Adrenal gland (tissue), 9 donors: ENCODE measurements at regions not wholly inside any gene's neighbourhood (a gene's known extent, or its start where the extent isn't known, plus 50 kb on each side); places are given as distances from the start of the nearest gene placed in this dataset.

Source experiments
- DNase-seq, 7 donors: peaks; one replicate each; pipeline ENCODE4 v3.0.0-alpha.2; 2019 to 2020
- H3K27ac ChIP-seq, 5 donors: fragments of 200-600 bp; sonication (generic) in 4 of 5; 1 replicate in 3 of 5; 2 replicates in 2 of 5; pipeline versions ENCODE4 v1.5.1 to v1.8.0; 2016 to 2020; ENCODE audit warnings: mild to moderate bottlenecking in 1 of 5
- H3K27me3 ChIP-seq: fragments of 200-600 bp; 2 replicates; pipeline ENCODE4 v1.8.0; 2021
- H3K36me3 ChIP-seq, 2 donors: fragments of 200-600 bp; replicated peaks in 1 of 2; 1 replicate in 1 of 2; 2 replicates in 1 of 2; pipeline versions ENCODE4 v1.5.1 to v1.8.0; 2018 to 2022
- H3K4me1 ChIP-seq, 2 donors: fragments of 200-600 bp; replicated peaks in 1 of 2; 1 replicate in 1 of 2; 2 replicates in 1 of 2; pipeline versions ENCODE4 v1.5.1 to v1.8.0; 2018 to 2021
- H3K4me3 ChIP-seq, 4 donors: fragments of 200-600 bp; sonication (generic) in 3 of 4; one replicate each; pipeline ENCODE4 v1.5.1; 2016 to 2018
- H3K9me3 ChIP-seq, 3 donors: fragments of 200-600 bp; sonication (generic) in 1 of 3; replicated peaks in 1 of 3; 1 replicate in 2 of 3; 2 replicates in 1 of 3; pipeline versions ENCODE4 v1.5.1 to v1.8.0; 2016 to 2021
- POLR2A ChIP-seq, 2 donors: fragments of 450-650 bp; IDR thresholded peaks; one replicate each; pipeline ENCODE4 v1.6.1; 2017; ENCODE audit warnings: antibody characterized with exemption in 2 of 2, mild to moderate bottlenecking in 2 of 2, moderate library complexity in 1 of 2
- WGBS, 4 donors: extraction: QIAGEN DNeasy Blood & Tissue Kit in 2 of 4; methylation state at CpG; one replicate each; pipeline versions ENCODE4 v1.1.5 to v1.1.7; 2013 to 2017; 5-methylcytosine and 5-hydroxymethylcytosine counted together
- intact Hi-C, 2 donors: fragments of 100-400 bp; cut with DNase I; formaldehyde crosslinking; loops; one replicate each; pipeline versions ENCODE4 v1.14.1 to v1.15.0; 2022 to 2023
- TF ChIP-seq, protein P1 (sequence below), 6 experiments: fragments of 450-650 bp in 4 of 6; fragments of 200-600 bp in 2 of 6; sonication (generic) in 1 of 6; IDR thresholded peaks; 1 replicate in 5 of 6; 2 replicates in 1 of 6; pipeline versions ENCODE4 v1.5.1 to v1.8.0; 2016 to 2021; ENCODE audit warnings: antibody characterized with exemption in 6 of 6, mild to moderate bottlenecking in 2 of 6, moderate library complexity in 1 of 6
- donor health status: healthy with polysubstance abuse.
- donor health status: Bipolar disorder and iron deficiency.
- donor health status: DM: yes; HTN: yes; CAD: no.
- donor health status: DM: no; HTN: no; CAD: no.
- donor health status: DM: no; HTN: no; CAD: no.

DNA sequence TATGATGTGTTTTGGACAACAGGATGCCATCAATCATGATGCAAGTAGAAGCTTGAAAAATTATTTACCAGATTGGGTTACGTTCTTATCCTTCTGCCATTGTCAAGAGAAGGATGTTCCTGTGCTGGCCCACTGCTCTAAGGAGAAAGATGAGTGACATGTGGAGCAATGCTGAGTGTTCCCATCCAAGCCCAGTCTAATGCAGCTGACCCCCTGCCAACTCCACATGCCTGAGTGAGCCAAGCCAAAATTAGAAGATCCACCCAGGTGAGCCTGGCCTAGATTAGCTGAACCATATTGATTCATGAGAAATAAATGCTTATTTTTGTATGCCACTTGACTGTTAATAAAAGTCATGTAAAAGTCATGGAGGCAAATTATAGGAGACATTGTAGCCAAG lies 446.5 kb downstream of the CNTN3 start:
- TF ChIP-seq, protein P1, sequence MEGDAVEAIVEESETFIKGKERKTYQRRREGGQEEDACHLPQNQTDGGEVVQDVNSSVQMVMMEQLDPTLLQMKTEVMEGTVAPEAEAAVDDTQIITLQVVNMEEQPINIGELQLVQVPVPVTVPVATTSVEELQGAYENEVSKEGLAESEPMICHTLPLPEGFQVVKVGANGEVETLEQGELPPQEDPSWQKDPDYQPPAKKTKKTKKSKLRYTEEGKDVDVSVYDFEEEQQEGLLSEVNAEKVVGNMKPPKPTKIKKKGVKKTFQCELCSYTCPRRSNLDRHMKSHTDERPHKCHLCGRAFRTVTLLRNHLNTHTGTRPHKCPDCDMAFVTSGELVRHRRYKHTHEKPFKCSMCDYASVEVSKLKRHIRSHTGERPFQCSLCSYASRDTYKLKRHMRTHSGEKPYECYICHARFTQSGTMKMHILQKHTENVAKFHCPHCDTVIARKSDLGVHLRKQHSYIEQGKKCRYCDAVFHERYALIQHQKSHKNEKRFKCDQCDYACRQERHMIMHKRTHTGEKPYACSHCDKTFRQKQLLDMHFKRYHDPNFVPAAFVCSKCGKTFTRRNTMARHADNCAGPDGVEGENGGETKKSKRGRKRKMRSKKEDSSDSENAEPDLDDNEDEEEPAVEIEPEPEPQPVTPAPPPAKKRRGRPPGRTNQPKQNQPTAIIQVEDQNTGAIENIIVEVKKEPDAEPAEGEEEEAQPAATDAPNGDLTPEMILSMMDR (IDR thresholded peaks at IDR 0.05), result no peak
- TF ChIP-seq POLR2A (IDR thresholded peaks at IDR 0.05), result no peak
- WGBS, 4 donors, result 50 to 71% (median 60%) methylated on average over 1 of the region's 1 CpG
- DNase-seq, result no peak
- H3K4me1 ChIP-seq, result no peaks in the 10 kb centered on the region
- no peak overlapping the region for H3K4me3 ChIP-seq
- intact Hi-C loops, result no loop called here
- no peaks in the 10 kb centered on the region for H3K27me3 ChIP-seq
- H3K36me3 ChIP-seq, result no peaks in the 10 kb centered on the region
- no peaks in the 10 kb centered on the region for H3K9me3 ChIP-seq
- H3K27ac ChIP-seq, result no peak overlapping the region

DNA sequence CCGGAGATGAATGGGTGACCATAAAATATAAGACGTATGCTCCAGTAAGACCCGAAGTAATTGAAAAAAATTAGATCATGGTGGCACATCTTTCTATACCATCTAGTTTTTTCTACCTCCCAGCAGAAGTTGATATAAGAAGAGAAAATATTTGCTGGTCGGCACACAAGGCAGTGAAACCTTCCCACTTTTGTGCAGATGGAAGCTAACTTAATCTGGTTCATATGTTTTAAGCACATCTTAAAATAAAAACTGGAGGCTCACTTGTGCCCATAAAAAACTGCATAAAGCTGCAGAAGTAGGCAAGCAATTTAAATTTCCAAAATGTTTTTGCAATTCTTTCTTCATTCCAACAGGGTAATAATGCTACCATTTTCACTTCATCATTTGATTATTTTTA lies 449.2 kb downstream of the CNTN3 start:
- TF ChIP-seq POLR2A (IDR thresholded peaks at IDR 0.05), result no peak
- TF ChIP-seq, protein P1 (IDR thresholded peaks at IDR 0.05), result no peak
- Histone ChIP-seq H3K27ac (no peak overlapping the region), H3K9me3 (no peaks in the 10 kb centered on the region), H3K27me3 (no peaks in the 10 kb centered on the region), H3K4me3 (no peak overlapping the region), H3K36me3 (no peaks in the 10 kb centered on the region), H3K4me1 (no peaks in the 10 kb centered on the region)
- intact Hi-C loops, result no loop called here
- DNase-seq, result no peak
- WGBS, 4 donors, result 71 to 81% (median 81%) methylated on average over 4 of the region's 4 CpGs

DNA sequence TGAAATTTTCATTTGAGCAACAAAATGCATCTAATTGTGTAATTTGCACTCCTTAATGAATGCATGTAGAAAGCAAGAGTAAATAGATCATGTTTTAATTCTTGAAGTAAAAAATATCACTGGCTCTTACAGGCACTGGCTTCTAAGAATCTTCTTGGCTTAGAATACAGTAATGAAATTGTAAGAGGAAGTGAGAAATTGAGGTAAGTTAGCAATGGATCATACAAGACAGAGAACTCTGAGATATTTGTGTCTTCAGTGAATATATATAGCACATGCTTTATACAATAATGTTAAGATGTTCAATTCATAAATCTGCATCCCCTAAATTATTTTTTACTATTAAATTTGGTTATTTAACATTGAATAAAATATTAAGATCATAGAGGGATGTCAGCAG lies 465.0 kb downstream of the CNTN3 start:
- Histone ChIP-seq H3K36me3 (no peaks in the 10 kb centered on the region), H3K4me3 (no peak overlapping the region), H3K27me3 (no peaks in the 10 kb centered on the region), H3K27ac (no peak overlapping the region), H3K4me1 (no peaks in the 10 kb centered on the region), H3K9me3 (no peaks in the 10 kb centered on the region)
- intact Hi-C loops, result no loop called here
- TF ChIP-seq, protein P1 (IDR thresholded peaks at IDR 0.05), result no peak
- no peak for TF ChIP-seq POLR2A (IDR thresholded peaks at IDR 0.05)
- no peak for DNase-seq

DNA sequence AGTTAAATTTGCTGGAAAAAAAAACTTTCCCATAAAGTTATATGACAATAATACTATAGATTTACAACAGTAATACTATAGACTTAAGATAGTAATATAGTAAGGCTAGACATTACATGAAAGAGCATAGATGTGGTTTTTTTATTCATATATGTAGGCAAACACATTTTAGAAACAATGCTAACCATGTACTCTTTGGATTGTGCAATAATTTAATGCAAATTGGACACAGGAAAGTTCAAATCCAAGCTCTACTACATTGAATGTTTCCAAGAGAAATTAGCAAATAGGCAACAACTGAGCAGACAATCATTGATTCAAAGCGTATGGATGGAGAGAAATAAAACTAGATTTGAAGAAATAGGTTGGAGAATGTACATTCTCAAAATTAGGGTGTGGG lies 469.2 kb downstream of the CNTN3 start:
- WGBS, 4 donors, result 58 to 70% (median 66%) methylated on average over 1 of the region's 1 CpG
- DNase-seq, result no peak
- H3K4me3 ChIP-seq, result no peak overlapping the region
- no peaks in the 10 kb centered on the region for H3K9me3 ChIP-seq
- H3K4me1 ChIP-seq, result no peaks in the 10 kb centered on the region
- TF ChIP-seq POLR2A (IDR thresholded peaks at IDR 0.05), result no peak
- TF ChIP-seq, protein P1 (IDR thresholded peaks at IDR 0.05), result no peak
- H3K36me3 ChIP-seq, result no peaks in the 10 kb centered on the region
- no peak overlapping the region for H3K27ac ChIP-seq
- intact Hi-C loops, result no loop called here
- no peaks in the 10 kb centered on the region for H3K27me3 ChIP-seq
